OCI-M2 (cell line): ENCODE measurements at regions not wholly inside any gene's neighbourhood (a gene's known extent, or its start where the extent isn't known, plus 50 kb on each side); places are given as distances from the start of the nearest gene placed in this dataset.

ENCODE experiments used
- DNase-seq: peaks from one replicate; lab custom pipeline; 2025; ENCODE audit not compliant: unreplicated experiment; lab: John Stamatoyannopoulos, UW

- no peak for DNase-seq
Observed at GRCh38 chr5:51902512-51902911, 519.3 kb downstream of the ISL1 start.

- DNase-seq = no peak
Observed at GRCh38 chr5:51908215-51908614, 525.0 kb downstream of the ISL1 start.

GRCh38 chr5:51944500-51945125 lies 561.4 kb downstream of the ISL1 start:
- DNase-seq = no peak

GRCh38 chr5:51958473-51958872 lies 575.2 kb downstream of the ISL1 start:
- DNase-seq = no peak

GRCh38 chr5:51960617-51961121 lies 577.4 kb downstream of the ISL1 start:
- DNase-seq = no peak

- DNase-seq = no peak
Observed at GRCh38 chr5:51961154-51961562, 577.9 kb downstream of the ISL1 start.

- no peak for DNase-seq
Observed at GRCh38 chr5:51968756-51969155, 585.5 kb downstream of the ISL1 start.

GRCh38 chr5:51974834-51975233 lies 591.6 kb downstream of the ISL1 start:
- DNase-seq = no peak

- DNase-seq = no peak
Observed at GRCh38 chr5:51977014-51977413, 593.8 kb downstream of the ISL1 start.

GRCh38 chr5:51983161-51983560 lies 599.9 kb downstream of the ISL1 start:
- no peak for DNase-seq

- DNase-seq = no peak
Observed at GRCh38 chr5:51986733-51987132, 603.5 kb downstream of the ISL1 start.

GRCh38 chr5:51987239-51987638 lies 604.0 kb downstream of the ISL1 start:
- no peak for DNase-seq

GRCh38 chr5:51987669-51988209 lies 604.5 kb downstream of the ISL1 start:
- DNase-seq = no peak

- DNase-seq = no peak
Observed at GRCh38 chr5:51988634-51989033, 605.4 kb downstream of the ISL1 start.

- no peak for DNase-seq
Observed at GRCh38 chr5:51990241-51990640, 607.0 kb downstream of the ISL1 start.

- DNase-seq = no peak
Observed at GRCh38 chr5:51990661-51991180, 607.5 kb downstream of the ISL1 start.

GRCh38 chr5:51991940-51992339 lies 608.7 kb downstream of the ISL1 start:
- no peak for DNase-seq

GRCh38 chr5:51995773-51996306 lies 612.6 kb downstream of the ISL1 start:
- no peak for DNase-seq

- DNase-seq = no peak
Observed at GRCh38 chr5:51996356-51996861, 613.2 kb downstream of the ISL1 start.

GRCh38 chr5:51997500-51997899 lies 614.3 kb downstream of the ISL1 start:
- no peak for DNase-seq

- no peak for DNase-seq
Observed at GRCh38 chr5:51997949-51998348, 614.7 kb downstream of the ISL1 start.

GRCh38 chr5:52007230-52007858 lies 624.1 kb downstream of the ISL1 start:
- peak; percentile 5 for DNase-seq
